EL (cell line): ENCODE measurements at regions not wholly inside any gene's neighbourhood (a gene's known extent, or its start where the extent isn't known, plus 50 kb on each side); places are given as distances from the start of the nearest gene placed in this dataset.
"Not testable (repeated sequence)": the region's sequence is repeated elsewhere in the genome, so short reads cannot be mapped to it uniquely, and the experiment has no call there.

Experiments used
- DNase-seq: peaks from one replicate; pipeline ENCODE4 v3.0.0-alpha.2; 2016

GRCh38 chr9:10843151-10843550 is 230.3 kb upstream of the PTPRD start:
- no peak for DNase-seq

GRCh38 chr9:10855847-10856246 is 243.0 kb upstream of the PTPRD start:
- DNase-seq, result no peak

- no peak for DNase-seq
Measured at GRCh38 chr9:10858817-10859216, 246.0 kb upstream of the PTPRD start.

GRCh38 chr9:10863476-10863875 is 250.7 kb upstream of the PTPRD start:
- no peak for DNase-seq

- DNase-seq, result no peak
Measured at GRCh38 chr9:10867194-10867593, 254.4 kb upstream of the PTPRD start.

GRCh38 chr9:10869687-10870086 is 256.9 kb upstream of the PTPRD start:
- DNase-seq, result no peak

- no peak for DNase-seq
Measured at GRCh38 chr9:10873999-10874398, 261.2 kb upstream of the PTPRD start.

GRCh38 chr9:10875752-10876151 is 262.9 kb upstream of the PTPRD start:
- DNase-seq, result no peak

- DNase-seq, result no peak
Measured at GRCh38 chr9:10876333-10876732, 263.5 kb upstream of the PTPRD start.

- not testable (repeated sequence) for DNase-seq
Measured at GRCh38 chr9:10890266-10890665, 277.5 kb upstream of the PTPRD start.

GRCh38 chr9:10899509-10899908 is 286.7 kb upstream of the PTPRD start:
- DNase-seq, result no peak

- DNase-seq, result no peak
Measured at GRCh38 chr9:10903969-10904368, 291.2 kb upstream of the PTPRD start.

GRCh38 chr9:10910779-10911178 is 298.0 kb upstream of the PTPRD start:
- DNase-seq, result no peak

GRCh38 chr9:10911373-10911772 is 298.6 kb upstream of the PTPRD start:
- no peak for DNase-seq

GRCh38 chr9:10917001-10917400 is 304.2 kb upstream of the PTPRD start:
- DNase-seq, result no peak

- DNase-seq, result no peak
Measured at GRCh38 chr9:10921671-10922070, 308.9 kb upstream of the PTPRD start.

- no peak for DNase-seq
Measured at GRCh38 chr9:10925896-10926295, 313.1 kb upstream of the PTPRD start.

GRCh38 chr9:10928372-10928771 is 315.6 kb upstream of the PTPRD start:
- DNase-seq, result no peak

GRCh38 chr9:10930081-10930480 is 317.3 kb upstream of the PTPRD start:
- DNase-seq, result no peak

GRCh38 chr9:10946676-10947410 is 334.0 kb upstream of the PTPRD start:
- DNase-seq, result no peak

- DNase-seq, result no peak
Measured at GRCh38 chr9:10957878-10958277, 345.1 kb upstream of the PTPRD start.

- no peak for DNase-seq
Measured at GRCh38 chr9:10961883-10962282, 349.1 kb upstream of the PTPRD start.

- no peak for DNase-seq
Measured at GRCh38 chr9:10983251-10983650, 370.4 kb upstream of the PTPRD start.

- DNase-seq, result no peak
Measured at GRCh38 chr9:10999646-11000045, 386.8 kb upstream of the PTPRD start.

GRCh38 chr9:11001546-11001945 is 388.7 kb upstream of the PTPRD start:
- no peak for DNase-seq
